H1 (cell line): ENCODE measurements at regions not wholly inside any gene's neighbourhood (a gene's known extent, or its start where the extent isn't known, plus 50 kb on each side); places are given as distances from the start of the nearest gene placed in this dataset.

Experiments used
- SIRT6 ChIP-seq: IDR thresholded peaks from one replicate; pipeline ENCODE4 v1.7.1; 2012; ENCODE audit warnings: low read length, inconsistent platforms
- TCF12 ChIP-seq: IDR thresholded peaks from 2 replicates; pipeline ENCODE4 v1.6.1; 2011; ENCODE audit warnings: low read depth, mild to moderate bottlenecking, low read length
- USF2 ChIP-seq: IDR thresholded peaks from 2 replicates; pipeline ENCODE4 v1.6.1; 2011; ENCODE audit warnings: low read length, improper control_type of control experiment

GRCh38 chr9:111233963-111234362, 96.1 kb downstream of the OR2K2 start (continued):
- TF ChIP-seq TCF12 (no peak), SIRT6 (no peak), USF2 (no peak)
